NT2/D1 (cell line): ENCODE measurements at regions not wholly inside any gene's neighbourhood (a gene's known extent, or its start where the extent isn't known, plus 50 kb on each side); places are given as distances from the start of the nearest gene placed in this dataset.

Experiments used
- SUZ12 ChIP-seq: IDR thresholded peaks from 2 replicates; pipeline ENCODE4 v1.6.1; 2011; ENCODE audit not compliant: insufficient read length, insufficient read depth; ENCODE audit errors: extremely low read depth
- YY1 ChIP-seq: IDR thresholded peaks from 2 replicates; pipeline ENCODE4 v1.6.1; 2011; ENCODE audit not compliant: insufficient read length, insufficient read depth
- ZNF274 ChIP-seq: IDR thresholded peaks from 2 replicates; pipeline ENCODE4 v1.6.1; 2011; ENCODE audit warnings: mild to moderate bottlenecking, low read depth, low read length

GRCh38 chr15:31202953-31203352 lies 101.4 kb upstream of the TRPM1 start:
- TF ChIP-seq ZNF274 (no peak), YY1 (no peak), SUZ12 (no peak)
